ENCODE measurements at regions not wholly inside any gene's neighbourhood (a gene's known extent, or its start where the extent isn't known, plus 50 kb on each side); places are given as distances from the start of the nearest gene placed in this dataset.

GRCh38 chr9:24652181-24652580, 106.5 kb upstream of the IZUMO3 start:
- DNase-seq (no peak), ATAC-seq (ENCODE audit: low read depth) (no peak)
- no peaks in the 10 kb centered on the region for H3K36me3 ChIP-seq (ENCODE audit: control insufficient read depth, insufficient read depth, low read length)
- no peak overlapping the region for H3K56ac ChIP-seq (ENCODE audit: extremely low read depth, insufficient read depth, low read length)
- H3K79me1 ChIP-seq (ENCODE audit: low read depth in 1 of 2, low read length in 2 of 2): no peaks in the 10 kb centered on the region
- no peak overlapping the region for H3K23ac ChIP-seq (ENCODE audit: low read depth, low read length)
- in situ Hi-C loops (cut with MboI; ENCODE audit: low sequenced_read_pairs): no loop called here
- no peak overlapping the region for H4K5ac ChIP-seq (ENCODE audit: low read depth, low read length)
- H2BK15ac ChIP-seq (ENCODE audit: low read depth, low read length): no peak overlapping the region
- no peak overlapping the region for H3K14ac ChIP-seq (replicated peaks; ENCODE audit: low read depth, low read length)
- no peak overlapping the region for H2BK120ac ChIP-seq (ENCODE audit: low read depth, low read length)
- ChIA-PET POLR2A (ENCODE audit: unreplicated experiment) (no interaction called here), CTCF (no interaction called here)
- dilution Hi-C loops (cut with HindIII; ENCODE audit: low sequenced_read_pairs, unreplicated experiment): no loop called here
- no peak overlapping the region for H2BK20ac ChIP-seq (ENCODE audit: low read depth, low read length)
- H3K27ac ChIP-seq (ENCODE audit: insufficient read depth, low read length): no peak overlapping the region
- no peak overlapping the region for H3K4ac ChIP-seq (ENCODE audit: low read depth, low read length)
- TF ChIP-seq CEBPB (IDR thresholded peaks at IDR 0.05; ENCODE audit: low read depth, low read length) (no peak), SMC3 (IDR thresholded peaks at IDR 0.05; ENCODE audit: low read depth, low read length) (no peak), RCOR1 (IDR thresholded peaks at IDR 0.05; ENCODE audit: insufficient replicate concordance, low read length) (no peak), POLR2A (IDR thresholded peaks at IDR 0.05; ENCODE audit: low read depth, low read length) (no peak), CHD1 (IDR thresholded peaks at IDR 0.05; ENCODE audit: low read depth, low read length) (no peak), BHLHE40 (IDR thresholded peaks at IDR 0.05; ENCODE audit: low read depth, low read length) (no peak), MAFK (IDR thresholded peaks at IDR 0.05; ENCODE audit: low read depth, low read length) (no peak), MAZ (IDR thresholded peaks at IDR 0.05; ENCODE audit: borderline replicate concordance, low read depth, low read length) (no peak), FOS (IDR thresholded peaks at IDR 0.05; ENCODE audit: low read depth, low read length) (no peak), RFX5 (IDR thresholded peaks at IDR 0.05; ENCODE audit: low read depth, low read length) (no peak), NFE2L2 (IDR thresholded peaks at IDR 0.05; ENCODE audit: low read depth, low read length) (no peak), RAD21 (IDR thresholded peaks at IDR 0.05; ENCODE audit: low read length) (no peak), MXI1 (IDR thresholded peaks at IDR 0.05; ENCODE audit: borderline replicate concordance, low read depth, low read length) (no peak)
- TF ChIP-seq, protein P1, sequence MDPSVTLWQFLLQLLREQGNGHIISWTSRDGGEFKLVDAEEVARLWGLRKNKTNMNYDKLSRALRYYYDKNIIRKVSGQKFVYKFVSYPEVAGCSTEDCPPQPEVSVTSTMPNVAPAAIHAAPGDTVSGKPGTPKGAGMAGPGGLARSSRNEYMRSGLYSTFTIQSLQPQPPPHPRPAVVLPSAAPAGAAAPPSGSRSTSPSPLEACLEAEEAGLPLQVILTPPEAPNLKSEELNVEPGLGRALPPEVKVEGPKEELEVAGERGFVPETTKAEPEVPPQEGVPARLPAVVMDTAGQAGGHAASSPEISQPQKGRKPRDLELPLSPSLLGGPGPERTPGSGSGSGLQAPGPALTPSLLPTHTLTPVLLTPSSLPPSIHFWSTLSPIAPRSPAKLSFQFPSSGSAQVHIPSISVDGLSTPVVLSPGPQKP (IDR thresholded peaks at IDR 0.05; ENCODE audit: borderline replicate concordance, low read depth, low read length): no peak
- TF ChIP-seq, protein P2, sequence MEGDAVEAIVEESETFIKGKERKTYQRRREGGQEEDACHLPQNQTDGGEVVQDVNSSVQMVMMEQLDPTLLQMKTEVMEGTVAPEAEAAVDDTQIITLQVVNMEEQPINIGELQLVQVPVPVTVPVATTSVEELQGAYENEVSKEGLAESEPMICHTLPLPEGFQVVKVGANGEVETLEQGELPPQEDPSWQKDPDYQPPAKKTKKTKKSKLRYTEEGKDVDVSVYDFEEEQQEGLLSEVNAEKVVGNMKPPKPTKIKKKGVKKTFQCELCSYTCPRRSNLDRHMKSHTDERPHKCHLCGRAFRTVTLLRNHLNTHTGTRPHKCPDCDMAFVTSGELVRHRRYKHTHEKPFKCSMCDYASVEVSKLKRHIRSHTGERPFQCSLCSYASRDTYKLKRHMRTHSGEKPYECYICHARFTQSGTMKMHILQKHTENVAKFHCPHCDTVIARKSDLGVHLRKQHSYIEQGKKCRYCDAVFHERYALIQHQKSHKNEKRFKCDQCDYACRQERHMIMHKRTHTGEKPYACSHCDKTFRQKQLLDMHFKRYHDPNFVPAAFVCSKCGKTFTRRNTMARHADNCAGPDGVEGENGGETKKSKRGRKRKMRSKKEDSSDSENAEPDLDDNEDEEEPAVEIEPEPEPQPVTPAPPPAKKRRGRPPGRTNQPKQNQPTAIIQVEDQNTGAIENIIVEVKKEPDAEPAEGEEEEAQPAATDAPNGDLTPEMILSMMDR (conservative IDR thresholded peaks at IDR 0.05; ENCODE audit: low read depth, low read length): no peak
- TF ChIP-seq, protein P3, sequence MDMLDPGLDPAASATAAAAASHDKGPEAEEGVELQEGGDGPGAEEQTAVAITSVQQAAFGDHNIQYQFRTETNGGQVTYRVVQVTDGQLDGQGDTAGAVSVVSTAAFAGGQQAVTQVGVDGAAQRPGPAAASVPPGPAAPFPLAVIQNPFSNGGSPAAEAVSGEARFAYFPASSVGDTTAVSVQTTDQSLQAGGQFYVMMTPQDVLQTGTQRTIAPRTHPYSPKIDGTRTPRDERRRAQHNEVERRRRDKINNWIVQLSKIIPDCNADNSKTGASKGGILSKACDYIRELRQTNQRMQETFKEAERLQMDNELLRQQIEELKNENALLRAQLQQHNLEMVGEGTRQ (IDR thresholded peaks at IDR 0.05; ENCODE audit: low read depth, low read length): no peak
- H4K20me1 ChIP-seq (ENCODE audit: insufficient read depth, low read length): no peaks in the 10 kb centered on the region
- no peak overlapping the region for H2AK9ac ChIP-seq (replicated peaks; ENCODE audit: low read depth, low read length, poor library complexity)
- peaks cover 23% of the 10 kb centered on the region for H3K9me3 ChIP-seq (ENCODE audit: control insufficient read depth, insufficient read depth, low read length)
- H3K9ac ChIP-seq (ENCODE audit: low read depth, low read length): no peak overlapping the region
- H3K9me1 ChIP-seq (ENCODE audit: insufficient read depth, low read length): no peaks in the 10 kb centered on the region
- no peaks in the 10 kb centered on the region for H3K4me1 ChIP-seq (ENCODE audit: control insufficient read depth, insufficient read depth, low read length)
- no peak overlapping the region for H4K8ac ChIP-seq (ENCODE audit: low read depth in 2 of 2, low read length in 2 of 2)
- no peak overlapping the region for H3K4me2 ChIP-seq (ENCODE audit: low read depth, low read length)
- H4K91ac ChIP-seq (ENCODE audit: insufficient read depth, low read depth, low read length): no peak overlapping the region
- no peak overlapping the region for H3K4me3 ChIP-seq (ENCODE audit: insufficient read depth, low read depth, low read length)
- no peaks in the 10 kb centered on the region for H3K27me3 ChIP-seq (ENCODE audit: control insufficient read depth, insufficient read depth, low read length)
- H2AFZ ChIP-seq (replicated peaks; ENCODE audit: low read length, poor library complexity): no peak overlapping the region
- H2BK5ac ChIP-seq (ENCODE audit: low read depth, low read length, poor library complexity, severe bottlenecking): no peak overlapping the region
- intact Hi-C loops (cut with micrococcal nuclease): no loop called here
- BruUV-seq (replicated peaks): no TSS peak
- no peak overlapping the region for H2AK5ac ChIP-seq (ENCODE audit: low read depth, low read length)
- H3K18ac ChIP-seq (ENCODE audit: low read depth, low read length): no peak overlapping the region

Data from IMR-90 (cell line).